ENCODE measurements at regions not wholly inside any gene's neighbourhood (a gene's known extent, or its start where the extent isn't known, plus 50 kb on each side); places are given as distances from the start of the nearest gene placed in this dataset.
"Not testable (repeated sequence)": the region's sequence is repeated elsewhere in the genome, so short reads cannot be mapped to it uniquely, and the experiment has no call there.

DNA sequence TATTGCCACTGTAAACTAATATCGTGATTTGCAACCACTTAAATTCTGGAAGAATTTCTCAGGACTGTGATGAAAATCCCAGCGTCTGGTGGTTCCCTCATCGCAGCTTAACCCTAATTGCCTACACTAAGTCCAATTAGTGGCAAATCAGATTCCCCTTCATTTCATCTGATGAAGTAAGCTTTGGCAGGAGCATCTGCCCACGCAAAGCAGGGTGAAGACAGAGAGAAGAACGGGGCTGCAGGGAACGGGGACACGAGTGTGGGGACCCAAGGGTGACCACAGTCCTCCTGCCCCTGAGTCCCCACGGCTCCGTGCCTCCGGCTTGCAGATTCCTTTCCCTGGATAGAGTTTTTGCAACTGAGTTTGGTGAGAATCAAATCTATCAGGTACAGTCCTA lies 159.5 kb downstream of the LY86 start:
- no peak for DNase-seq (ENCODE audit: low read depth)

GRCh38 chr6:6749702-6750491 lies 161.4 kb downstream of the LY86 start:
- peak; percentile 64 for DNase-seq (ENCODE audit: low read depth)

DNA sequence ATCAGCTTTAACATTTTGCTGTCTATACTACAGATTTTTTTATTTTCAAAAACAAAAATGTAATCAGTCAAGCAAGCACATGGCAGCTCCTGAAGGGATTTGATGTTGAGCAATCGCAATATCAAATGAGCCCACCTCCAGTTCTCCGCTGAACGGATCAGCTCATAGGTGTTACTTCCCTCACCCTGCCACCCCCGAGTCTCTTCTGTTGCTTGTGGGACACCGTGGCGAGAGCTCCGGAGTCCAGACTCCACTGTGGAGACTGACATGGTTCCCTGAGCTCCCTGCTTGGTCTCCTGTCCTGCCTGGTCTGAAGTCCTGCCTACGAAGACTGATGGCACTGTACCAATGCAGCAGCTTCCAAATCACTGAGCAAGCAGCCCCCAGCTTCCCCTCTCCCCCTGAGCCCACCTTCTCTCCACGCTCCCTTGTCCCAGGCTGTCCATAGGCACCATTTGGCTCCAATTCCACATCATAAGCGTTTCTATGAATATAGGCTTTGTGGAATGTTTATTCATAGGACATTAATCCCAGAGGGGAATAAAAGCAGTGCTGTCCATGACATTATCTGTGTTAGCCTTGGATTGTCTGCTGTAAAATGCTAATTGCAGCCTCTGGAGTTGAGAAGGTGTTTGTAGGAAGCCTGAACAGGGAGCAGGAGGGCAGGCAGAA lies 162.2 kb downstream of the LY86 start:
- no peak for DNase-seq (ENCODE audit: low read depth)

- DNase-seq (ENCODE audit: low read depth): no peak
Observed at GRCh38 chr6:6751266-6751596, 162.7 kb downstream of the LY86 start.

GRCh38 chr6:6751619-6752023 lies 163.1 kb downstream of the LY86 start:
- no peak for DNase-seq (ENCODE audit: low read depth)

GRCh38 chr6:6752129-6752528 lies 163.6 kb downstream of the LY86 start:
- DNase-seq (ENCODE audit: low read depth): no peak

DNA sequence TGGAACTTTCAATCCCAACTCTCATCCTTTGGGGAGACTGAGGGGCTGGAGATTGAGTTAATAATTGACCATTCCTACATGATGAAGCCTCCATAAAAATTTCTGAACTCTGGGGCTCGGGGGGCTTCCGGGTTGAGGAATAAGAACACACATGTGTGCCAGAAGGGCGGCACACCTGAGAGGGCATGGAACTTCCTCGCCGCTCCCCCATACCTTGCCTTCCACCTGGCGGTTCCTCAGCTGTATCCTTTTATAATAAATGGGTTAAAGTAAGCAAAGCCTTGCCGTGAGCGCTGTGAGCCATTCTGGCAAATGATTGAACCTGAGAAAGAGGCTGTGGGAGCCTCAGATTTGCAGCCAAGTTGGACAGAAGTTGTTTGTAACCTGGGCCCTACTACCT lies 164.8 kb downstream of the LY86 start:
- no peak for DNase-seq (ENCODE audit: low read depth)

- DNase-seq (ENCODE audit: low read depth): no peak
Observed at GRCh38 chr6:6756526-6756925, 168.0 kb downstream of the LY86 start.

- DNase-seq (ENCODE audit: low read depth): no peak
Observed at GRCh38 chr6:6758546-6758914, 170.0 kb downstream of the LY86 start.

DNA sequence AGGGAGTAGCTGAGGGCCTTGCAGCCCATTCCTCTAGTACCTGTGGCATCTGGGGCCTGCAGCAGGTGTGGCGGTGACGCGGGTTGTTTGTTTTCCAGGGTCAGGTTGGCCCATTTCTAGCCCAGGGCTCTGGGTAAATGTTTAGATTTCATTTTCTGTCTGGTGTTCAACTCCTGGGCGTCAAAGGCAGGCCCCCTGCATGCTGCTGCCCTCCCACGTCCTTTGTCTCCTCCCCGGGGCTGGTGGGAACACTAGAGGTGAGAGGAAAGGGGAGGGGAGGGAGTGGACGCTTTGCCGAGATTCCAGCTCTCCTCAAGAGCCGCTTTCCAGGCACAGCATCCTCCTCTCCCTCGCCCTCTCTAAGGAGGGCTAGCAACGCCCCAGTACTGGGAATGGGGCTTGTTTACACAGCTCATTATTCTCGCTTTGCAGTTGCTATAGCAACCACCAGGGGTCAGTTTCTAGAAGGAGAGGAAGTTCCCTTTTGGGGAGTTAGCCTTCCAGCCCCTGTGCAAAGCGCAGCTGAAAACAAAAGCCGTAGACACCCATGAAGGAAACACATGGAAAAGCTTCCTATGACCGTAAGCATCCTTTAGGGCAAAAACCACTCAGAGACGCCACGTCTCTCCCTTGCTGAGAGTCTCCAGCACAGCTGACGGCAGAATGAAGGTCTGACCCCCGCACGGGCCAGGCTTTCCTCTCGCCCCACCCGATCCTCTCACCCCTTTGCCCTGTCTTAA lies 170.6 kb downstream of the LY86 start:
- no peak for DNase-seq (ENCODE audit: low read depth)

- DNase-seq (ENCODE audit: low read depth): no peak
Observed at GRCh38 chr6:6760002-6760401, 171.5 kb downstream of the LY86 start.

DNA sequence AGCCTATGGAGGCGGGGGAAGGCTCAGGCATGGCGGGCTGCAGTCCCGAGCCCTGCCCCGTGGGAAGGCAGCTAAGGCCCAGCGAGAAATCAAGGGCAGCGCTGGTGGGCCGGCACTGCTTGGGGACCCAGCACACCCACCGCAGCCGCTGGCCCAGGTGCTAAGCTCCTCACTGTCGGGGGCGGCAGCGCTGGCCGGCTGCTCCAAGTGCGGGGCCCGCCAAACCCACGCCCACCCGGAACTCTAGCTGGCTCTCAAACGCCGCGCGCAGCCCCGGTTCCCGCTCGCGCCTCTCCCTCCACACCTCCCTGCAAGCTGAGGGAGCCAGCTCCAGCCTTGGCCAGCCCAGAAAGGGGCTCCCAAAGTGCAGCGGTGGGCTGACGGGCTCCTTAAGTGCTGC lies 174.0 kb downstream of the LY86 start:
- not testable (repeated sequence) for DNase-seq (ENCODE audit: low read depth)

DNA sequence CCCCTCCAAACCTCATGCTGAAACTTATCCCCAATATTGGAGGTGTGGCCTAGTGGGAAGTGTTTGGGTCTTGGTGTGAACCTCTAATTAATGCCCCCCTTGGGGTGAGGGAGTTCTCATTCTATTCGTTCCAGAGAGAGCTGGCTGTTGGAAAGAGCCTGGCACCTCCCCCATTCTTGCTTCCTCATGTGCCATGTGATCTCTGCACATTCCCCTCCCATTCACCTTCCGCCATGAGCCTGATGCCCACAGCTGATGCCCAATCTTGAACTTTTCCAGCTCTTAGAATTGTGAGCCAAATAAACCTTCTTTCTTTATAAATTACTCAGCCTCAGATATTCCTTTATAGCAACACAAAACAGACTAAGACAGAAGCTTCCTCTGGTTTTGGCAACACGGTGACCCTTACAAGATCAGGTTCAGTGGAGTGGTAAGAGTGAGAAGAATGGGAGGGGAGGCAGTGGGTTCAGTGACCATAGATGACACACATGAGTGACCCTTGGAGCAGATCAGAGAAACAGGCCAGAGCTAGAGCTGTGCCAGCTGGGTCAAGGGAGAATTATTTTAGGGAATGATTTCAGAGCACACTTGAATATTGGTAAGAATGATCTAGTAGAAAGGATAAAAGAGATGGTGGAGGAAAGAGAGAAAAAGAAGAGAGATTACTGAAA lies 176.4 kb downstream of the LY86 start:
- no peak for DNase-seq (ENCODE audit: low read depth)

DNA sequence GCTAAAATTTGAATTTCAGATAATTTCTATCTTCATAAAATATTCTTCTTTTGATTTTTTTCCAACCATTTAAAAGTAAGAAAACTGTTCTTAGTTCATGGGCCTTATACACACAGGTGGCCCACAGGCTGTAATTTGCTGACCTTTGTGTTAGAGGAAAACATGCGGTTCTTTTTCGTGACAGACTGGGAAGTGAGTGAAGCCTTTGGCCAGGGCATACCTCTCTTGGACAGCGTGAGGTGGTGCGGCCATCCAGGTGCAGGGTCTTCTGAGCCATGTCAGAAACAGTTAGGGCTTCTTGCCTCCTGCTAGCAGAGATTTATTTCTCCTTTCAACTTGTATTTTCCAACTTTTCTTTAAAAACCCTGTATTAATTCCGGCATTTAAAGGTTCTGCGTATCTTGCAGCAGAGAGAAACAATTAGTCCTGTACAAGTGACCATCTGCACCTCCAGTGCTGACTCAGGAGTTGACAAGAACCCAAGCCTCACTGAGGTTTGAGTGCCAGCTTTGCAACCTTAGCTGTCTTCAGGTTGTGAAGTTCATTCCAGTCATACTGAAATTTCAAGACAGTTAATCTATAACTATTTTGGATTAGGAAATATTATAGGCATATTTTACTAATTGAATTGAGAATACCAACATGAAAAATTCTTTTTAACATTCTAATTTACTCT lies 177.8 kb downstream of the LY86 start:
- DNase-seq (ENCODE audit: low read depth): no peak

- no peak for DNase-seq (ENCODE audit: low read depth)
Observed at GRCh38 chr6:6769466-6769865, 180.9 kb downstream of the LY86 start.

DNA sequence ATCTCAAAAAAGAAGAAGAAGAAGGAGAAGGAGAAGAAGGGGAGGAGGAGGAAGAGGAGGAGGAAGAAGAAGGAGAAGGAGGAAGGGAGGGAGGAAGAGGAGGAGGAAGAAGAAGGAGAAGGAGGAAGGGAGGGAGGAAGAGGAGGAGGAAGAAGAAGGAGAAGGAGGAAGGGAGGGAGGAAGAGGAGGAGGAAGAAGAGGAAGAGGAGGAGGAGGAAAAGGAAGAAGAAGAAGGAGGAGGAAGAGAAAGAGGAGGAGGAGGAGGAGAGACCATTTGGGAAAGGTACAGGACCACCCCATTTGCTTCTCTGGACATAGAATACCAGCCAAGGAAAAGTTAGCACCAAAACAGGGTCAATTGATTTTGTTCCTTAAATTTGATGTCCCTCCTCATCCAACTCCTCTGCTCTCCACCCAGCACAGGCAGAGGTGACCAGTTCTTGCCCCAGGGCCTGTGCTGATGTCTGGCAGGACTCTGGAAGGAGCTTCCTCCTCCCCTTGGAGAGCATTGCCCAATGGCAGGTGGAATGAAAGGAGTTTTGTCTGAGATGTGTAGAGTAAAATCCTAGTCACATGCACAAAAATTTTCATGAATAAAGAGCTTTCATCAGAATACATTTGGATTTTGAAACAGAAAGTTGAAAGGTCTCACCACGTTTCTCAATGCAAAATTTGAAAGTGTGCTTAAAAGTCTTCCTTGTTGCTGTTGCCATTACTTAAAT lies 182.9 kb downstream of the LY86 start:
- no peak for DNase-seq (ENCODE audit: low read depth)

DNA sequence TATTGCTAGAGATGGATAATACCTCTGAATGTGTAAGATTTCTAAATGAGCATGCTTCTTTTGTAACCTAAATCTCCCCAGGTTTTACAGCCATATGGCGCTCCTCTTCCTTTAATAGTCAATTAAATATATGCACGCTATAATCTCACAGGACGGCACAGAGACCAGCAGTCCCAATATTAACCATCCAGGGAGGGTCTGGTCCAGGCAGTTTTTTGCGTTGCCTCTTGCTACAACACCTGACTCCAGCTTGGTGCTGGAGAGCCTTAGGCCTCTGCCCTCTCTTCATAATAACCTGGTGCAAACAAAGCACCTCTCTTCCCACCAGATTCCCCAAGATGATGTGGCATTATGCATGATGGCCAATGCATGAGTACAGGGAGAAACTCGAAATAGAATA lies 183.4 kb downstream of the LY86 start:
- no peak for DNase-seq (ENCODE audit: low read depth)

DNA sequence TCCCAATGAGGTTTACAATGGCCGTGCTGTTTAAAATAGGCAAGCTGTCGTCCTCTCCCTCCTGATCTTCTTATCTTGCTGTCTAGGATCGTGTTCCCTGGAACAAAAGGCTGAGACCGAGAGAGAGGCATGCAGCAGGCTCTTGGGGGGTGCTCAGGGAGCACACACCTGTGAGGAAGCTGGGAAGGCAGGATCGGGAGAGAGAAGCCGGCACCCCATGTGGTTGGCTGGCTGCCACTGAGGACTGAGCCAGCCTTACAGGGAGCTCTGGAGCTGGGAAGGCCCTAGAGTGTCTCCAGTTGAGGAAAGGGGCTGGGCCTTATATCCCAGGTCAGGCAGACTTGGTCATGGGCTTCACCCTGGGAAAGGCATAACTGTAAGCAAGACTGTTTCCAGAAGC lies 184.2 kb downstream of the LY86 start:
- no peak for DNase-seq (ENCODE audit: low read depth)

DNA sequence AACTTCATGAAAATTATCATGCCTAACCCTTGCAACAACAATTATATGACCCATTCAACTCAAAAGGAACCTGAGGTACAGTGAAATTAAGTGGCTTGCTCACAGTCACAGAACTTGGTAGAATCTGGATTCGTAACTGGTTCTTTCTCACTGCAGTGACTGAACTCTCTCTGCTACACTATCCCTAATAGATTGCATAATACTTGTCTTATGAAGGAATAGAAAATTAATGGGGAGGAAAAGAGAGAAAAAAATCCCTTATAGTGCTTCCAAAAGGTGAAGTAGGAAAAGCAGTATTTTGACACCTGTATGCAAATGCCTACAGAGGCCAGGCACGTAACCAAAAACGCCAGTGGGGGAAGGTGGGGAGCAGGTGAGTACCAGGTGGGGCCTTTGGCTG lies 186.6 kb downstream of the LY86 start:
- no peak for DNase-seq (ENCODE audit: low read depth)

GRCh38 chr6:6780231-6780630 lies 191.7 kb downstream of the LY86 start:
- DNase-seq (ENCODE audit: low read depth): no peak

DNA sequence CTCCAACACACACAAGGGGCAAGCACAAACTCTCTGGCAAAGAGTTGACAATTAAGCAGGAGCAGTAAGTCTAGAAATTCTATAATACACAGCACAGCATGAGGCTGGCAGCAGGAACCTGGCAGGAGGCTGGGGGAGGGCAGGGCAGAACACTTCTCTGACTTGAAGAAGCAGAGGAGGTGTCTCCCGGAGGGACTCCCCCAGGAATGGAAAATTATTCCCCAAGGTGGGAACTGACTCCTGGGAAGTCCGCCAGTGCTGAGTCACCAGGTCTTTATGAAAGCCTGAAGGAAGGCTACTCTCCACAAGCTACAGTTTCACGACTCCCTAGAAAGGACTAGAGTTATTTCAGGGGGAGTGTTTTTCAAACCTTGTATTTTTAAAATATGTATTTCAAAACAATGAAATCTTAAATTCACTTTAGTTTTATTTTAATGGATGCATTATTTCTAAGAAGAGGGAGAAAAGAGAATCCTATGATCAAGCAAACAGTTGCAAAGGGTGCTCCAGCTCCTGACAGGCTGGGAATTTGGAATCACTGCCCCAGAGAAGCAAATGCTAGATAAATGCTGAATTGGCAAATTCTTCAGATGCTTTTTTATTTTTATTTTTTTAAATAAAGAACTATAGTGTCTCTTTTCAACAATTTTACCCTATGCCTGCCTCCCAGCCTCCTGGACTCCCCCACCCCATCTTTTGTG lies 192.8 kb downstream of the LY86 start:
- peak; percentile 35 for DNase-seq (ENCODE audit: low read depth)
